ENCODE measurements at regions not wholly inside any gene's neighbourhood (a gene's known extent, or its start where the extent isn't known, plus 50 kb on each side); places are given as distances from the start of the nearest gene placed in this dataset.
A peak's percentile ranks its signal among the peaks of the same experiment; 100 is the strongest.
"Not testable (repeated sequence)": the region's sequence is repeated elsewhere in the genome, so short reads cannot be mapped to it uniquely, and the experiment has no call there.

DNA sequence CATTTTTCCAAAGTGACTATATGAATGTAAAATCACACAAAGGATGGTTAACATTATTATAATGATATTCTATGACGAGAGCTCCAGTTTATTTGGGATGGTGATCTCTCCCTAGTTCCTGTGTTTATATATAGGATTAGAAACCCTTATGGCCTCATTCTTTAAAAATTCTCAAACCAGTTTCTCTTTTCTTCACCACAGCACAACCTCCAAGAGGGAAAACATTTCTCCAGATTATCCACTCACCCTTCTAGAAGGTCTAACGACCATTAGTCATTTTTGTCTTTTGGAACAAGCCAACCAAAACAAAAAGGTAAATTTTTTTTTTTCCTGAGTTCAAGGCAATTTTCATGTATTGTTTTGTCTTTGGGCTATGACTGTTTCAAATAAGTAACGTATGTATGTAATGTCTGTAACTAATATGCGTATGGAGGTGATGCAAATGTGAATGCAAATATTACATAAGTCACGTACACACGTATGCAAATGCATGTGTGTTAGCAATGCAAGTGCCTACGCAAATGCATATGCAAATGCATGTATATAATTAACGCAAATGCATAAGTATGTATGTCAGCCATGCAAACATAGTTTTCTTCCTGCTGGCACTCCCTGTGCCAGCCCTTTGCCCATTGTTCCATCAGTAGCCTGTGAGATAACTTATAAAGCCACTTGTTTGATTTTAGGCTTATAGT is 72.5 kb upstream of the MORC3 start:
- no peak for DNase-seq

DNA sequence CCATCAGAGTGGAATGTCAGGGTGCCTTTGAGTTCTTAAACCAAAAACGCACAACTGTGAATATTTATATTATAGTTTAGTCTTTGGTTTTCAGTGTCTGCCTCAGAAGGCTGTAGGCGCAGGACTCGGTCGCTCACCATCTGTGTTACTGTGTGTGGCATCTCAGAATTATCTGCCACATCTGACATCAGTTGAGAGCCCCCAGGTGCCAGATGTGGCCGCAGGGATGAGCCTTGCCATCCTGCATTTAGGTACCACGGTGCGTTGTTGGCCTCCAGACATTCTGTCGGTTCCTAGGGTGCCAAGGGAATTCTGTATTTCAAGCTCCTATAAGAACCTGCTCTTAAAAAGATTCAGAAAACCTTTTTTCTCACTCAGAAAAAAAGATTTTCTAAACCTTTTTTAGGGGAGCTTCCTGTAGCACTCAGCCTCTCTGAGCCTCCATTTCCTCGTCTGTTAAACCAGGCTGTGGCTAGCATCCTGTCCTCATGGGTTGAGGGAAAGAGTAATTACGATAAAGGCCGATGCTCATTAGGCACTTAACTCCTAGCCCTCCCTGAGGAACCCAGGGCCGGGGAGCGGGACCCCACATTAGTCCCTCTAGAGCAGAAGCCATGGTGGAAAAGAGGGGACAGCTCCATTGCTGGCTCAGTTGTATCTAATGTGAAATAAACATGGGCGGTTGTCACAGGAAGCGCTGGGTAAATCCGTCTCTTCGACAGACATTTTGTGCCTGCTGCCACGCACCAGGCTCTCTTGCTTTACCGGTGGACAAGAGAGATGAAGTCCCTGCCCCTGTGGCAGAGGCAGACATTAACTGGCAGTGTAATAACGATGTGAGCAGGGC is 70.2 kb upstream of the MORC3 start:
- no peak for DNase-seq

DNA sequence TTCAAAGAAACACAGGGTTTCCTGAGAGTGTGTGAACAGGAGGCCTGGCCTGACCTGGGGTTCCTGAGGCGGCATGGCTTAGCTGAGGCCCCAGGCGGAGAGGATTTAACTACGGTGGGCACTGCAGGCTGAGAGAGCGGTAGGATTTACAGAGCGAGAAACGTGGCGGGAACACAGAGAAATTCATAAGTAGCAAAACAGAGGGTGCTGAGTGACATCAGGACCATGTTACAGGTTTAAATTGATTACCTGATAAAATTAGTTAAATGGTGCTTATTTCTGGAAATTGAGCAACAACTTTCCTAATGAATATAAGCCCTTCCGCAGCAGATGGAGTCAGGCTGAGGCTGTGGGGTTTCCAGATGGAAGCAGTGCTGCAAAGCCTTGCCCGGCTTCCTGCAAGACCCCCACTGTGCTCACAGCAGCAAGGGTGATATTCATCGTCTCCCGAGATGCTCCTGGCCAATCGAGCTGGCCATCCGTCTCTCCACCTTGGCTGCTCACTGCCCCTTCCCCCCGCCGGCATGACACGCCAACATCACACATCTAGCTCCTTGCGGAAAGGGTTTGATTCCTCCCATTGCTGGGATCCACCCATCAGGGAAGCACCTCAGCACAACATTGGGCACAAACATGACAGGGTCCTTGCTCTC is 69.4 kb upstream of the MORC3 start:
- DNase-seq: no peak

DNA sequence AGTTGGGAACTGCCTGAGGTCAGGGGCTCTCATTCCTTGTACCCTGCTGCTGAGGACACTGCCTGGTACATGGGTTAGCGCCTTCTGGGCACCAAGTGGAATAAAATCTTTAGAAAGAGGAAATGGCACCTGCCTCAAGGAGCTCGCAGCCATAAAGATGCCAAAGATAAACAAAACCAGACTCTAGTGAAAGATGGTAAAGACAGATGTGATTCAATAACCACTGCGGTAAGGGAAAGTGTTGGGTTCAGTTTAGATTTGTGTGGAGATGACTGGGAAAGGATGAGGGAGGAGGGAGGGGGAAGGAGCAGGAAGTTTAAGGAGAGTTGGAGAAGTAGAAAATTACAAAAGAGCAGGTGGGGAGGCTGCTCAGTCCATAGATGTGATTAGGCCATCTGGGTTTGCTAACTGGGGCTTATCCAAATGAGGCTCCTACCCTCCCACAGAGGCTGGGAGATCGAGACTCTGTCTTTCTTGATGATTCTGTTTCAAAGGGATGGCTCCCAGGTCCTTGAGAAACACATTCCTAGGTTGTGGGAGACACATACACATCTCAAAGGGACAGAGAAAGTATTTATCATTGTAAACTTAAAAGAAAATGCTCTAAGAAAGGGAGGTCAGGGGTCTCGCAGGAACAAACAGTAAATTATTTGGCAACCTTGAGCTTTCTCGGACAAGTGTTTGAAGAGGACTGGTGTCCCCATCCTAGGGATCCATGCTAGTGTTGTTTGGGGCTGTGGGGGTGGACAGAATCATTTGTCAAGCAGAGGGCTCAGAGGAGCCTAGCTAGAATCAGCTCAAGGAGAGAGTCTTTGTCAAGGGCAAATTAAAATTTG is 65.7 kb upstream of the MORC3 start:
- DNase-seq: no peak

DNA sequence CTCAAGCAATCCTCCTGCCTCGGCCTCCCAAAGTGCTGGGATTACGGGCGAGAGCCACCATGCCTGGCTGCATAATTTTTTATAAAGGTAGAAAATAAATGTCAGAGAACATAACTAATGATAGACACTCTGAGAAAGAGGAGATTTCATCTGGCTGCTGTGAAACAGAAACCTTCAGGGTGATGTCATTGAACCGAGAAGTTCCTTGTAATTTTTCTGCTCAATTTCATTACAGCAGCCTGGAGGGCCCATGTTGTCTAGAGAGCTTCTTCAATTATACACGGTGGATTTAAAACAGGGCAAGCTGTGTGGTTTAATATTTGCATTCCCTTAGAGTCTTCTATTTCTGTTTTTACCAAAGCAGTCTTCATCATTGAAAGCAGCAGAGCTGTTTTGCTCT is 64.3 kb upstream of the MORC3 start:
- no peak for DNase-seq

DNA sequence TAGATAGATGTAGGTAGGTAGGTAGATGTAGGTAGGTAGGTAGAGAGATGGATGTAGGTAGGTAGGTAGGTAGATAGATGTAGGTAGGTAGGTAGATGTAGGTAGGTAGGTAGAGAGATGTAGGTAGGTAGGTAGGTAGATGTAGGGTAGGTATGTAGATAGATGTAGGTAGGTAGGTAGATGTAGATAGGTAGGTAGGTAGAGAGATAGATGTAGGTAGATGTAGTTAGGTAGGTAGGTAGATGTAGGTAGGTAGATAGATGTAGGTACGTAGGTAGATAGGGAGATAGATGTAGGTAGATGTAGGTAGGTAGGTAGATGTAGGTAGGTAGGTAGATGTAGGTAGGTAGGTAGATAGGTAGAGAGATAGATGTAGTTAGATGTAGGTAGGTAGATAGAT is 62.3 kb upstream of the MORC3 start:
- DNase-seq: no peak

DNA sequence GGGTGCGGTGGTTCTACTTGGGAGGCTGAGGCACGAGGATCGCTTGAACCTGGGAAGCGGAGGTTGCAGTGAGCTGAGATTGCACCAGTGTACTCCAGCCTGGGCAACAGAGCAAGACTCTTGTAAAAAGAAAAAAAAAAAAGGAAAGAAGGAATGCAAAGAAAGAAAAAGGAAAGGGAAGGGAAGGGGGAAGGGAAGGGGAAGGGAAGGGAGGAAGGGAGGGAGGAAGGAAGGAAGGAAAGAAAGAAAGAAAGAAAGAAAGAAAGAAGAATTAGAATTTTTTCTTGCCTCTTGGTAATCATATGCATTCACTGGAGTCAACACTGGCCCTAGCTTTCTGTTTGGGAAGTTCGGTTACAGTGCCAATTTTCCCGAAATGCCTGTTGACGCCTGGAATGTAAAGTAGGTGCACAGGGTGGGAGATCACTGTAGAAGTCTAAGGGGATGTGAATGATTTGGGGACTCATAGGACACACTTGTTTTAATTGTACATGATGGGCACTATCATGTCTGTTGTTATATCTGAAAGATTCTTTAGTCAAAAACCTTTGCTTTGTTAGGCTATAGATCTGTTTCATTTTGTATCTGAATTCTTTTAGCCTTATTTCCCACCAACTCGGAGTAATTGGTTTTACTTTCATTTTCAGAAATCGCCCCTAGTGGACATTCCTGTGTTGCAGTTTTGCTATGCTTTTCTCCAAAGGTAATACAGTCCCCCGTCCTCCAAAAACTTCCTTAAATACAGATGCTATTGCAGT is 59.8 kb upstream of the MORC3 start:
- DNase-seq: peak; percentile 39 to 41

DNA sequence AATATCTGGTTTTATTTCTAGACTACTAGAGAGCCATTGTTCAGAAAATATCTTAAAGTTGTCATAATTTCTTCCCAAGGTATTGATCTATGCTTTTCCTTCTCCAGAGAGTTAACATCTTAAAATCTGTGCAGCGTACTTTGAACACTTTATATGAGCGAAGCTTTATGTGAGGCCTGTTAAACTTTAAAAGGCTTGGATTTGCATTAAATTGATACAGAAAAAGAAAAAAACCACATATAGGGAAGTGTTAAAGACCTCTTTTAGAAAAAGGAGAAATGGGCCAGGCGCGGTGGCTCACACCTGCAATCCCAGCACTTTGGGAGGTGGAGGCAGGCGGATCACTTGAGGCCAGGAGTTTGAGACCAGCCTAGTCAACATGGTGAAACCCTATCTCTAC is 59.2 kb upstream of the MORC3 start:
- DNase-seq: no peak

DNA sequence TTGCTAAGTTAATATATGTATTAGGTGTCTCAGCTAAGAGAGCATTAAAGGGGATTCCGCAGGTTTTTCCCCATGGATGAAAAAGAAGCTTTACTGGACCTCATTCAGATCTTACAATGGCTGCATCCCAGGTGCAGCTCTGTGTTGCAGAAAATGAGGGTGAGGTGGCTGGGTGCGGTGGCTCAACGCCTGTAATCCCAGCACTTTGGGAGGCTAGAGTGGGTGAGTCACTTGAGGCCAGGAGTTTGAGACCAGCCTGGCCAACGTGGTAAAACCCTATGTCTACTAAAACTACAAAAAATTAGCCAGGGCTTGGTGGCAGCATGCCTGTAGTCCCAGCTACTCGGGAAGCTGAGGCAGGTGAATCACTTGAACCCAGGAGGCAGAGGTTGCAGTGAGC is 58.5 kb upstream of the MORC3 start:
- DNase-seq: no peak

DNA sequence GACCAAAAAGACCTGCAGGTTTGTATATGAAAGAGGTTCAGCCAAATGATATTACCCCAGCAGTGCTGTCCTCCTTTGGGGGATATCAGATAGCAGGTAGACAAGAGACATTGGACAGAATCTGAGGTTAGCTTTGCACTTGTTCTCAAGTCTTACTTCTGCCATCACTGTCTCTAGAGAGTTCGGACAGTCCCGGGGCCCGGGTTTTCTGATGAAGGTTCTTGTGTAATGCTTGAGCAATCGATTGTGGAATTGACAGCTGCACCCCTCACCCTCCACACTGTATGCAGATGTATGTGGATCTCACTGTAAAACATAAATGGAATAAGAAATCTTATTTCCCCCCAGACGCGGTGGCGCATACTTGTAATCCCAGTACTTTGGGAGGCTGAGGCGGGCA is 56.2 kb upstream of the MORC3 start:
- DNase-seq: no peak

DNA sequence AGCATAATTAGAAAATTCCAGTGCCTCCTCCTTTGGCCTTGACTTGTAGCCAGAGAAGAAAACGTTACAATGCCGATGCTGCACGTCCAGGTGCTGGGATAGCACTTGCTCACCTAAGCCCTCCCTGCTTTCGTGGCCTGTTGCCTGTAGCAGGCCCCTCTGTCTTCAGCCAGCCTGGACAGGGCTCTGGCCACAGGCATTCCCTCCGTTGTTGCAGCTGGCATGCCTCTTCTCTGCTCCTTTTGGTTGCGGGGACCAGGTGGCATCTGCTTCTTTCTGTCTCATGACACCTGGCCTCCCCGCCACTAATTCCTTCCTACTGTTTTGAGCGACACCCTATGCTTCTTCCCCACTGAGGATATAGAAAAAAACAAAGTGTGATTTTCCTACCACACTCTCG is 54.6 kb upstream of the MORC3 start:
- no peak for DNase-seq

DNA sequence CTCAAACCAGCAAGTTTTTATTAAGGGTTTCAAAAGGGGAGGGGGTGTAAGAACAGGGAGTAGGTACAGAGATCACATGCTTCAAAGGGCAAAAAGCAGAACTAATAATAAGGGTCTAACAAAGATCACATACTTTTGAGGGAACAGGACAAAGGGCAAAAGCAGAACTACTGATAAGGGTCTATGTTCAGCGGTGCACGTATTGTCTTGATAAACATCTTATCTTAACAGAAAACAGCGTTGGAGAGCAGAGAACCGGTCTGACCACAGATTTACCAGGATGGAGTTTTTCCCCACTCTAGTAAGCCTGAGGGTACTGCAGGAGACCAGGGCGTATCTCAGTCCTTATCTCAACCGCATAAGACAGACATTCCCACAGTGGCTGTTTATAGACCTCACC is 52.2 kb upstream of the MORC3 start:
- DNase-seq: not testable (repeated sequence)

DNA sequence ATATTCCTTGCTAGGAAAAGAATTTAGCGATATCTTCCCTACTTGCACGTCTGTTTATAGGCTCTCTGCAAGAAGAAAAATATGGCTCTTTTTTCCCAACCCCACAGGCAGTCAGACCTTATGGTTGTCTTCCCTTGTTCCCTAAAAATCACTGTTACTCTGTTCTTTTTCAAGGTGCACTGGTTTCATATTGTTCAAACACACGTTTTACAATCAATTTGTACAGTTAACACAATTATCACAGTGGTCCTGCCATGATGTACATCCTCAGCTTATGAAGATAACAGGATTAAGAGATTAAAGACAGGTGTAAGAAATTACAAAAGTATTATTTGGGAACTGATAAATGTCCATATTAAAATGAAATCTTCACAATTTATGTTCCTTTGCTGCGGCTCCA is 51.7 kb upstream of the MORC3 start:
- DNase-seq: not testable (repeated sequence)

Data from activated CD4-positive, alpha-beta T cell treated with anti-CD3 and anti-CD28 coated beads, Interleukin-2, amount 50 U/mL, for 4 hours (primary cell).